BLaER1 treated with 17β-estradiol and CSF1 and Interleukin-3, amounts not matched to agents 10 nM and 100 nM (cell line): ENCODE measurements at regions not wholly inside any gene's neighbourhood (a gene's known extent, or its start where the extent isn't known, plus 50 kb on each side); places are given as distances from the start of the nearest gene placed in this dataset.

Source experiments
- H3K27ac ChIP-seq, 11 experiments: shearing (Covaris generic); formaldehyde crosslinking; 2 replicates each; pipeline ENCODE4 v1.8.1; 2022
- H3K27me3 ChIP-seq, 11 experiments: shearing (Covaris generic); formaldehyde crosslinking; 2 replicates each; pipeline ENCODE4 v1.8.1; 2022
- H3K36me3 ChIP-seq, 11 experiments: shearing (Covaris generic); formaldehyde crosslinking; 2 replicates each; pipeline ENCODE4 v1.8.1; 2022
- H3K4me1 ChIP-seq, 10 experiments: shearing (Covaris generic); formaldehyde crosslinking; 2 replicates each; pipeline ENCODE4 v1.8.1; 2022
- H3K4me2 ChIP-seq, 11 experiments: shearing (Covaris generic); formaldehyde crosslinking; 2 replicates each; pipeline ENCODE4 v1.8.1; 2022
- H3K4me3 ChIP-seq, 10 experiments: shearing (Covaris generic); formaldehyde crosslinking; 2 replicates each; pipeline ENCODE4 v1.8.1; 2022
- H3K9ac ChIP-seq, 11 experiments: shearing (Covaris generic); formaldehyde crosslinking; 2 replicates each; pipeline ENCODE4 v1.8.1; 2022
- H3K9me3 ChIP-seq, 11 experiments: shearing (Covaris generic); formaldehyde crosslinking; replicated peaks in 1 of 11; 2 replicates each; pipeline ENCODE4 v1.8.1; 2022
- H4K20me1 ChIP-seq, 11 experiments: shearing (Covaris generic); formaldehyde crosslinking; 2 replicates each; pipeline ENCODE4 v1.8.1; 2022
- Cebpa-rat ChIP-seq, 11 experiments: shearing (Covaris generic); IDR thresholded peaks; 2 replicates each; pipeline ENCODE4 v1.8.1; 2022

- Histone ChIP-seq H3K27me3 (no peaks in the 10 kb centered on the region), H3K27ac (no peak overlapping the region), H3K36me3 (no peaks in the 10 kb centered on the region), H4K20me1 (no peaks in the 10 kb centered on the region), H3K9me3 (no peaks in the 10 kb centered on the region), H3K4me2 (no peak overlapping the region), H3K4me1 (no peaks in the 10 kb centered on the region), H3K9ac (no peak overlapping the region), H3K4me3 (no peak overlapping the region)
- TF ChIP-seq Cebpa-rat (IDR thresholded peaks at IDR 0.05): no peak
Observed at GRCh38 chr20:8935878-8936277, 133.0 kb upstream of the PLCB4 start.

- peaks cover 0 to 9% (median 0%) of the 10 kb centered on the region in 10 experiments; a peak in 5 of 20 replicates for H3K4me1 ChIP-seq
- H3K9ac ChIP-seq: no peak overlapping the region
- H3K9me3 ChIP-seq: no peaks in the 10 kb centered on the region
- H3K36me3 ChIP-seq: no peaks in the 10 kb centered on the region
- H4K20me1 ChIP-seq: no peaks in the 10 kb centered on the region
- H3K27me3 ChIP-seq: no peaks in the 10 kb centered on the region
- H3K4me3 ChIP-seq: no peak overlapping the region
- TF ChIP-seq Cebpa-rat (IDR thresholded peaks at IDR 0.05): no peak
- no peak overlapping the region for H3K27ac ChIP-seq
- H3K4me2 ChIP-seq: no peak overlapping the region
Observed at GRCh38 chr20:8938532-8938931, 130.4 kb upstream of the PLCB4 start.

- Histone ChIP-seq H3K4me1 (peaks cover 0 to 15% (median 0%) of the 10 kb centered on the region in 10 experiments; a peak in 5 of 20 replicates), H3K36me3 (no peaks in the 10 kb centered on the region), H3K27me3 (no peaks in the 10 kb centered on the region), H3K4me2 (no peak overlapping the region), H3K9ac (no peak overlapping the region), H3K4me3 (no peak overlapping the region), H3K9me3 (no peaks in the 10 kb centered on the region), H4K20me1 (no peaks in the 10 kb centered on the region), H3K27ac (no peak overlapping the region)
- TF ChIP-seq Cebpa-rat (IDR thresholded peaks at IDR 0.05): no peak
Observed at GRCh38 chr20:8940326-8940725, 128.6 kb upstream of the PLCB4 start.

GRCh38 chr20:8943631-8944030 lies 125.3 kb upstream of the PLCB4 start:
- Histone ChIP-seq H3K4me1 (peaks cover 0 to 15% (median 0%) of the 10 kb centered on the region in 10 experiments; a peak in 5 of 20 replicates), H3K9me3 (no peaks in the 10 kb centered on the region), H3K27me3 (no peaks in the 10 kb centered on the region), H3K4me3 (no peak overlapping the region), H3K4me2 (peak overlapping the region in 2 of 11 experiments; percentile 64 to 80; a peak in 4 of 22 replicates), H4K20me1 (no peaks in the 10 kb centered on the region), H3K36me3 (no peaks in the 10 kb centered on the region), H3K9ac (no peak overlapping the region), H3K27ac (no peak overlapping the region)
- no peak for TF ChIP-seq Cebpa-rat (IDR thresholded peaks at IDR 0.05)

GRCh38 chr20:8946036-8946940 lies 122.6 kb upstream of the PLCB4 start:
- peaks cover 0 to 15% (median 0%) of the 10 kb centered on the region in 10 experiments; a peak in 5 of 20 replicates for H3K4me1 ChIP-seq
- H4K20me1 ChIP-seq: no peaks in the 10 kb centered on the region
- no peak for TF ChIP-seq Cebpa-rat (IDR thresholded peaks at IDR 0.05)
- H3K36me3 ChIP-seq: no peaks in the 10 kb centered on the region
- no peaks in the 10 kb centered on the region for H3K9me3 ChIP-seq
- H3K4me2 ChIP-seq: no peak overlapping the region
- H3K9ac ChIP-seq: no peak overlapping the region
- no peak overlapping the region for H3K4me3 ChIP-seq
- H3K27me3 ChIP-seq: no peaks in the 10 kb centered on the region
- H3K27ac ChIP-seq: no peak overlapping the region

GRCh38 chr20:8948442-8949020 lies 120.4 kb upstream of the PLCB4 start:
- no peaks in the 10 kb centered on the region for H3K27me3 ChIP-seq
- H3K4me2 ChIP-seq: no peak overlapping the region
- no peaks in the 10 kb centered on the region for H3K36me3 ChIP-seq
- no peaks in the 10 kb centered on the region for H3K9me3 ChIP-seq
- H3K4me1 ChIP-seq: peaks cover 0 to 6% (median 0%) of the 10 kb centered on the region in 10 experiments; a peak in 5 of 20 replicates
- no peak overlapping the region for H3K27ac ChIP-seq
- H3K9ac ChIP-seq: no peak overlapping the region
- no peak overlapping the region for H3K4me3 ChIP-seq
- no peak for TF ChIP-seq Cebpa-rat (IDR thresholded peaks at IDR 0.05)
- no peaks in the 10 kb centered on the region for H4K20me1 ChIP-seq

GRCh38 chr20:8951164-8951563 lies 117.7 kb upstream of the PLCB4 start:
- H3K4me1 ChIP-seq: no peaks in the 10 kb centered on the region
- H3K4me3 ChIP-seq: no peak overlapping the region
- no peak overlapping the region for H3K27ac ChIP-seq
- no peak overlapping the region for H3K4me2 ChIP-seq
- TF ChIP-seq Cebpa-rat (IDR thresholded peaks at IDR 0.05): no peak
- H3K9me3 ChIP-seq: no peaks in the 10 kb centered on the region
- no peaks in the 10 kb centered on the region for H3K36me3 ChIP-seq
- H4K20me1 ChIP-seq: no peaks in the 10 kb centered on the region
- H3K27me3 ChIP-seq: no peaks in the 10 kb centered on the region
- no peak overlapping the region for H3K9ac ChIP-seq

- H3K27me3 ChIP-seq: no peaks in the 10 kb centered on the region
- H3K4me2 ChIP-seq: no peak overlapping the region
- H3K36me3 ChIP-seq: no peaks in the 10 kb centered on the region
- H3K9ac ChIP-seq: no peak overlapping the region
- H3K27ac ChIP-seq: no peak overlapping the region
- H3K4me3 ChIP-seq: no peak overlapping the region
- H3K9me3 ChIP-seq: no peaks in the 10 kb centered on the region
- no peak for TF ChIP-seq Cebpa-rat (IDR thresholded peaks at IDR 0.05)
- no peaks in the 10 kb centered on the region for H4K20me1 ChIP-seq
- H3K4me1 ChIP-seq: no peaks in the 10 kb centered on the region
Observed at GRCh38 chr20:8952721-8953120, 116.2 kb upstream of the PLCB4 start.

GRCh38 chr20:8953300-8953699 lies 115.6 kb upstream of the PLCB4 start:
- H3K9ac ChIP-seq: no peak overlapping the region
- no peak overlapping the region for H3K4me3 ChIP-seq
- H3K36me3 ChIP-seq: no peaks in the 10 kb centered on the region
- no peaks in the 10 kb centered on the region for H3K9me3 ChIP-seq
- H4K20me1 ChIP-seq: no peaks in the 10 kb centered on the region
- no peaks in the 10 kb centered on the region for H3K4me1 ChIP-seq
- TF ChIP-seq Cebpa-rat (IDR thresholded peaks at IDR 0.05): no peak
- H3K27me3 ChIP-seq: no peaks in the 10 kb centered on the region
- H3K4me2 ChIP-seq: no peak overlapping the region
- H3K27ac ChIP-seq: no peak overlapping the region

- no peak for TF ChIP-seq Cebpa-rat (IDR thresholded peaks at IDR 0.05)
- H3K9ac ChIP-seq: no peak overlapping the region
- no peak overlapping the region for H3K4me2 ChIP-seq
- no peaks in the 10 kb centered on the region for H3K27me3 ChIP-seq
- no peak overlapping the region for H3K4me3 ChIP-seq
- no peaks in the 10 kb centered on the region for H3K36me3 ChIP-seq
- no peak overlapping the region for H3K27ac ChIP-seq
- no peaks in the 10 kb centered on the region for H3K9me3 ChIP-seq
- H3K4me1 ChIP-seq: no peaks in the 10 kb centered on the region
- no peaks in the 10 kb centered on the region for H4K20me1 ChIP-seq
Observed at GRCh38 chr20:8960241-8960640, 108.6 kb upstream of the PLCB4 start.
